ENCODE measurements at regions not wholly inside any gene's neighbourhood (a gene's known extent, or its start where the extent isn't known, plus 50 kb on each side); places are given as distances from the start of the nearest gene placed in this dataset.

- 95 to 100% methylated on average over 4 of the region's 4 CpGs for WGBS, 2 donors
- TF ChIP-seq CTCF (IDR thresholded peaks at IDR 0.05) (no peak), POLR2A (IDR thresholded peaks at IDR 0.05) (no peak)
- H3K9me3 ChIP-seq, result no peaks in the 10 kb centered on the region
- no peak overlapping the region for H3K27ac ChIP-seq
- no peaks in the 10 kb centered on the region for H3K27me3 ChIP-seq
- DNase-seq, result no peak
- intact Hi-C loops (cut with DNase I), result no loop called here
- H3K4me1 ChIP-seq, result peaks cover 15 to 16% of the 10 kb centered on the region in 2 donors
- no peak overlapping the region for H3K4me3 ChIP-seq (replicated peaks in 1 of 3)
- H3K36me3 ChIP-seq, result no peaks in the 10 kb centered on the region
Observed at GRCh38 chr16:85288341-85288868, 176.1 kb upstream of the CIBAR2 start.

DNA sequence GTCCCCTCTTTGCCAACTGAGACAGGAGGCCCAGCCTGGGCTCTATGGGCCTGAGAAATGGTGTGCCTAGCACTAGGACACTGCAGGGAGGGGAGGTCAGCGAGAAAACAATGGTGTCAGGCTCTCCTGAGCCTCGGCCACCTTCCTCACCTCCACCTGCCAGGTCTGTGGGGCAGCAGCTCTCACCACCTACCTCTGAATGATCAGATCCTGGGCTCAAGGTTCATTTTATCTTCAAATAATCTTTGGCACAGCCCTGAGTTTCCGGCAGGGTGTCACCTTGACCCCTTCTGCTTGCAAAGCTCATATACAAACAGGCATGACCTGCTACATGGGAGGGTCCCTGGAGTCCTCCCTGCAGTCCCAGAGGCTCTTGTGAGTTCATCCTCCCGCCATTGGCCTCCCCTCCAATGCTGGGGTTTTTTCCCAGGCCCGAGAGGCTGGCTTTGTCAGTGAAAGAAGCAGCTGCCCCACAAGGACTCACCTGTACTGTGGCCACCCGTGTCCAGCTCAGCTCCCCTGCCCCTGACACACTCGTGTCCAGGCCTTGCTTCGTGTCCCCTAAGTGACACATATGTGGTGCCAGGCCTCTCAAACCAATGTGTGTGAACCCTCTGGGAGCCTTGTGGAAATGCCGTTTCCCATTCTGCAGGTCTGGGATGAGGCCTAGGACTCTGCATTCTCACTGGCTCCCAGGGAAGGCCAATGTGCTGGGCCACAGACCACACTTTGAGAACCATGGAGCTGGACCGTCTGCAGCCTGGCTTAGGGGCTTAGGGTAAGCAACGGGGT, 176.8 kb upstream of the CIBAR2 start:
- intact Hi-C loops (cut with DNase I), result no loop called here

DNA sequence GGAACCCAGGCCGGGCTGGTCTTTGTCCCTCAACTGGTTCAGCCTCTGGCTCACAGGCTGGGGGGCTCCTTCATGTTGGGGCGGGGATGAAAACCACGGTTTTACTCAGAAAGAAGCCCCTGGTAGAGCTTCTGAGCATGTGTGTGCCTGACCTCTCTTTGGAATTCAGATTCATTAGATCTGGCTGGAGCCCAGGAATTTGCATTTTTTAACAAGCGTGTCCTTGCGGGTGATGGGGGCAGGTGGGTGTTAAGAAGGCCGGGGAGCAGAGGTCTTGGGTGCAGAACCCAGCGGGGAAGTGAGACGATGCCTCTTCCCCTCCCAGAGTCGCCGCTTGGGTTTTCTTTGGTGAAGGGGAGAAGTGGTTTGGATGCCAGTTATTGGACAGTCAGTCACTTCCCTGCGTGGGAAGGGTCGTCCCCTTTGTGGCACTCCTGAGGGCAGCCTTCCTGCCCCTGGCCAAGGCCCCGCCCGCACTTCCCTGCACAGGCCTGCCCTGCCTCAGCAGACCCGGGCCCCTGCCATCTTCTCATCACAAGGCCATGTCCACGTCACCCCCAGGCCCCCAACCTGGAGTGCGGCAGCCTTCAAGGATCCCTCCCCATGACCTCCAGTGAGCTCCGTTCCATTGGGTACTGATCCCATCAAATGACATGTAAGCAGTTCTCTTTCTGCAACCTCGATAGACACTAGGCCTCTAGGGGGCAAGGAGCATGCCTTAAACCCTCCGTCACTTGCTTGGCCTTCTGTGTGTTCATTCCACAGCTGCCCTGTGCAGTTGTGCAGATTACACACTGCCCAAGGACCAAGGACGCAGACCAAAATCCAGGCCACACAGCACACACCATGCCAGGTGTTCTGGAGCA, 177.7 kb upstream of the CIBAR2 start:
- H3K4me3 ChIP-seq (replicated peaks in 1 of 3), result no peak overlapping the region
- H3K4me1 ChIP-seq, result peaks cover 15 to 16% of the 10 kb centered on the region in 2 donors
- no peaks in the 10 kb centered on the region for H3K9me3 ChIP-seq
- no peak for DNase-seq
- intact Hi-C loops (cut with DNase I), result no loop called here
- no peak for TF ChIP-seq CTCF (IDR thresholded peaks at IDR 0.05)
- no peak for TF ChIP-seq POLR2A (IDR thresholded peaks at IDR 0.05)
- WGBS, 2 donors, result 85 to 91% methylated on average over 20 to 21 of the region's 21 CpGs
- H3K27me3 ChIP-seq, result no peaks in the 10 kb centered on the region
- no peaks in the 10 kb centered on the region for H3K36me3 ChIP-seq
- H3K27ac ChIP-seq, result no peak overlapping the region

More for the DNA sequence above, 176.8 kb upstream of the CIBAR2 start:
- Histone ChIP-seq H3K36me3 (no peaks in the 10 kb centered on the region), H3K27ac (no peak overlapping the region), H3K4me3 (replicated peaks in 1 of 3) (no peak overlapping the region), H3K4me1 (peaks cover 15 to 16% of the 10 kb centered on the region in 2 donors), H3K9me3 (no peaks in the 10 kb centered on the region), H3K27me3 (no peaks in the 10 kb centered on the region)
- 92% methylated on average over 9 to 11 of the region's 11 CpGs for WGBS, 2 donors
- DNase-seq, result no peak
- TF ChIP-seq CTCF (IDR thresholded peaks at IDR 0.05), result no peak
- TF ChIP-seq POLR2A (IDR thresholded peaks at IDR 0.05), result no peak

GRCh38 chr16:85290626-85291301, 178.5 kb upstream of the CIBAR2 start:
- intact Hi-C loops (cut with DNase I), result no loop called here
- DNase-seq, result no peak
- 82 to 85% methylated on average over 12 of the region's 12 CpGs for WGBS, 2 donors
- Histone ChIP-seq H3K27ac (no peak overlapping the region), H3K27me3 (no peaks in the 10 kb centered on the region), H3K4me1 (peaks cover 12 to 15% of the 10 kb centered on the region in 2 donors), H3K9me3 (no peaks in the 10 kb centered on the region), H3K4me3 (replicated peaks in 1 of 3) (no peak overlapping the region), H3K36me3 (no peaks in the 10 kb centered on the region)
- TF ChIP-seq POLR2A (IDR thresholded peaks at IDR 0.05) (no peak), CTCF (IDR thresholded peaks at IDR 0.05) (no peak)

Data from thyroid gland (tissue), 4 donors.